HUES6 (cell line): ENCODE measurements at regions not wholly inside any gene's neighbourhood (a gene's known extent, or its start where the extent isn't known, plus 50 kb on each side); places are given as distances from the start of the nearest gene placed in this dataset.

ENCODE experiments used
- H3K27ac ChIP-seq: 2 replicates; pipeline ENCODE4 v1.7.0; 2013; ENCODE audit warnings: low read depth, mild to moderate bottlenecking, low read length, inconsistent platforms
- H3K27me3 ChIP-seq: 2 replicates; pipeline ENCODE4 v1.6.1; 2013; ENCODE audit warnings: low read length; ENCODE audit not compliant: control insufficient read depth, insufficient read depth
- H3K36me3 ChIP-seq: 2 replicates; pipeline ENCODE4 v1.6.1; 2013; ENCODE audit warnings: low read length; ENCODE audit not compliant: control insufficient read depth, insufficient read depth
- H3K4me1 ChIP-seq: 2 replicates; pipeline ENCODE4 v1.6.1; 2013; ENCODE audit warnings: low read length; ENCODE audit not compliant: control insufficient read depth, insufficient read depth
- H3K4me3 ChIP-seq: 2 replicates; pipeline ENCODE4 v1.5.1; 2013; ENCODE audit warnings: low read depth, low read length
- H3K9ac ChIP-seq: one replicate; pipeline ENCODE4 v1.6.1; 2013; ENCODE audit warnings: mild to moderate bottlenecking, low read length
- H3K9me3 ChIP-seq: 2 replicates; pipeline ENCODE4 v1.6.1; 2013; ENCODE audit warnings: low read depth, low read length; ENCODE audit not compliant: control insufficient read depth, insufficient read depth

DNA sequence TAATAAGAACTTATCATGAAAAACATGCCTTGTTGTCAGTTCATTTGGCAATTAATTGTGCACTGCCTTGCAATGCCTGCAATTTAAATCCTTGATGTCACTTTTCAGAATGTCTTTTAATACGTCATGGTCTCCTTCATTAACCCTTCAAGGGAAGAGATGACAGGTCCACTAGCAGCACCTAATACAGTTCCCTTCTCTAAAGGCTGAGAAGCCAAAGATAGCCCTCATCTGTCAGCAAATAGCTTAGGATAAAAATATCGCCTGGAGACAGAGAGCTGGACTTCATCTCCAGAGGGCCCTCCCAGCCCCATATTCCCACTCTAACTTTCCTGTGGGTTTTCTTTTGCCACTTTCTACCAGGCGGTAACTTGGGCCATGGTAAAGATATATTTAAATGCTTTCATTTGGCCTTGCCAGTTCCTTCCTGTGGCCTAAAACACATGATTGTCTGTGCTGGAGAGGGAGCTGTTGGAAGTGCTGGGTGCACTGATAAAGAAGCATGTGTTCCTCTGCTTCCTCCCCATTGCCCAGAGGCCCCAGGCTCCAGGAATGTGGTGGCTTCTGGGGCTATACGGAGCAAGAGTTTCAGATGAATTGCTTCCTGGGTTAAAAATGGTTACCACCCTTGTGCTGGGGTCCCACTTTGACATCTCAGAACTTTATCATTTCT is 76.3 kb upstream of the UMPS start:
- H3K4me1 ChIP-seq: no peaks in the 10 kb centered on the region
- H3K9ac ChIP-seq: no peak overlapping the region
- no peaks in the 10 kb centered on the region for H3K27me3 ChIP-seq
- H3K27ac ChIP-seq: no peak overlapping the region
- no peaks in the 10 kb centered on the region for H3K9me3 ChIP-seq
- no peak overlapping the region for H3K4me3 ChIP-seq
- H3K36me3 ChIP-seq: no peaks in the 10 kb centered on the region

DNA sequence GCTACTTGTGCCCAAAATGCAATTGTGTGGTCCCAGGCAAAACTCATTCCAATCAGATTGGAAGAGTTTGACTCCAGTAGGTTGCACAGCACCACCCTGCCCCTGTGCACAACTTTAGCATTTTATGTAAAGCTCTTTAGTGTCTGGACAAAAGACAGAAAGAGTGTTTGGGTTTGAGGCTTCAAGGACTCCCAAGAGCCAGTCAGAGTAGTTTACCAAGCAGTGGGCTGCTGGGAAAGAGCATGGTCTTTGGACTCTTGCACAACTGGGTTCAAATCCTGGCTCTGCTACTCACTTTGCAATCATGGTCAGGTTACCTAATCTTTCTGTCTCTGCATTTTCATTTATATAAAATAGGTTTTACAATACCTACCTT is 75.8 kb upstream of the UMPS start:
- Histone ChIP-seq H3K9ac (no peak overlapping the region), H3K27ac (no peak overlapping the region), H3K36me3 (no peaks in the 10 kb centered on the region), H3K4me1 (no peaks in the 10 kb centered on the region), H3K27me3 (no peaks in the 10 kb centered on the region), H3K4me3 (no peak overlapping the region), H3K9me3 (no peaks in the 10 kb centered on the region)

- H3K27ac ChIP-seq: no peak overlapping the region
- no peak overlapping the region for H3K4me3 ChIP-seq
- no peaks in the 10 kb centered on the region for H3K9me3 ChIP-seq
- no peaks in the 10 kb centered on the region for H3K4me1 ChIP-seq
- no peaks in the 10 kb centered on the region for H3K36me3 ChIP-seq
- no peaks in the 10 kb centered on the region for H3K27me3 ChIP-seq
- H3K9ac ChIP-seq: no peak overlapping the region
Measured at GRCh38 chr3:124656531-124656930, 73.7 kb upstream of the UMPS start.

DNA sequence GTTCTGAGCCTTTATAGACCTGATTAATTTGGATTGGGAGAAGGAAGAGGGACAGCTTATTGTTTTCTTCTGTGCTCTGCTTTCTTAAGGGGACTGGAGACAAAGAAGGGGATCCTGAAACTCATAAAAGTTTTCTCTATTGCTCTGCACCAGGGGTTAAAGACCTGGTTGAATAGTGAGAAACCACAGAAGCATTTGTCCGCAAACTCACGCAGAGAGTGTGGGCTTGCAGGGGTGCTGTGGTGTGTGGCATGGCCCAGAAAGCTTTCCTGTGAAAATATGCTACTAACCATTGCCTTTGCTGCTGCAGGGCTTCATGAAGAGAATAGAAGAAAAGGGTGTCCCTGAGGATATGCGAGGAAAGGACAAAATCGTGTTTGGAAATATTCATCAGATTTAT is 73.1 kb upstream of the UMPS start:
- Histone ChIP-seq H3K27me3 (no peaks in the 10 kb centered on the region), H3K27ac (no peak overlapping the region), H3K4me3 (no peak overlapping the region), H3K36me3 (no peaks in the 10 kb centered on the region), H3K9ac (no peak overlapping the region), H3K4me1 (no peaks in the 10 kb centered on the region), H3K9me3 (no peaks in the 10 kb centered on the region)

DNA sequence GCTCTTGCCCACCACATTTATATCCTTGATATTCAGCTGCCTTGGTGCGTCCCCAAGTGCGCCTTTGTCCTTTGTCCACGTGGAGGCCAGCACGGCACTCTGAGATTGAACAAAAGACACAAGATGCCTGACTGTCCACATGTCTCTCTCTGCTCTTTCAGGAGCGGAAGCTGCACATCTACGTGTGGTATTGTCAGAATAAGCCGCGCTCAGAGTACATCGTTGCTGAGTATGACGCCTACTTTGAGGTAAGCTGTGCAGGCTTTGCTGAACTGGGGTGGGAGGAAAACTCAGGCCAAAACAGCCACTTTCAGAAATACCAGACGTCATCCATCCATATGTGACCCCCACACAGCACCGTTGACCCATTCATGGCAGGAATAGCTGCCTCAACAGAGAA is 72.0 kb upstream of the UMPS start:
- Histone ChIP-seq H3K27ac (no peak overlapping the region), H3K4me3 (no peak overlapping the region), H3K36me3 (no peaks in the 10 kb centered on the region), H3K9ac (no peak overlapping the region), H3K27me3 (no peaks in the 10 kb centered on the region), H3K9me3 (no peaks in the 10 kb centered on the region), H3K4me1 (no peaks in the 10 kb centered on the region)

- H3K27me3 ChIP-seq: no peaks in the 10 kb centered on the region
- H3K4me1 ChIP-seq: no peaks in the 10 kb centered on the region
- H3K27ac ChIP-seq: no peak overlapping the region
- no peak overlapping the region for H3K4me3 ChIP-seq
- H3K9me3 ChIP-seq: no peaks in the 10 kb centered on the region
- no peaks in the 10 kb centered on the region for H3K36me3 ChIP-seq
- H3K9ac ChIP-seq: no peak overlapping the region
Measured at GRCh38 chr3:124659175-124659574, 71.1 kb upstream of the UMPS start.

DNA sequence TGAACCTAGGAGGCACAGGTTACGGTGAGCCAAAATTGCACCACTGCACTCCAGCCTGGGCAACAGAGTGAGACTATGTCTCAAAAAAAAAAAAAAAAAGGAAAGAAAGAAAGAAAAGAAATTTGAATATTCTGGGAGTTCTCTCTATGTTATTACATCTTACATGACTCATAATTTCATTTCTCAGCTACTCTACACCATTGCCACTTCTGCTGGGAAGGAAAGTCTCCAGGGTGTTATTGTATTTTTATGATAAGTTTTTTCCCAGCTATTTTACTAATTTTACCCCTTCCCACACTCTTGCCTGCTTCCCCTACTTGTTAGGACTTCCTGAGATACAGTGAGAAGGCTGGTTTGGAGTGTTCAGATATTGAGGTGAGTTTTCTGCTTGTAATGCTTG is 69.7 kb upstream of the UMPS start:
- H3K4me3 ChIP-seq: no peak overlapping the region
- H3K9me3 ChIP-seq: no peaks in the 10 kb centered on the region
- no peak overlapping the region for H3K9ac ChIP-seq
- H3K36me3 ChIP-seq: no peaks in the 10 kb centered on the region
- no peaks in the 10 kb centered on the region for H3K4me1 ChIP-seq
- H3K27me3 ChIP-seq: no peaks in the 10 kb centered on the region
- no peak overlapping the region for H3K27ac ChIP-seq

DNA sequence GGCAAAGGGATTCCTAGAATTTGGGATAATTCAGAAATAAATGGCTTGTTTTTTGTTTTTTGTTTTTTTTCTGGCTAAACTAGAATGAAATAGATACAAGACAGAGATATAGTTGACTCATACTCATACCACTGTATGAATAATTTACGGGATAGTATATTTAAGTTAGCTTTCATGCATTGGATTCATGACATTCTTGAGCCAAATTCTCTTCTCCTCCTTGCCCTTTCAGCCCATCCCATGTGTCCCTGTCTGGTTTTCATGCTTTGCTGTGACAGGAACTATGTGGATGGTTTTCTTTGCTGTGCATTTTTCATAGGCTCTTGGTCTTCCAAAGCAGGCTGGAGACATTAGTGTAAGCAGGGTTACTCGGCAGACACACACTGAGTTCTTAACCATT is 66.6 kb upstream of the UMPS start:
- no peaks in the 10 kb centered on the region for H3K4me1 ChIP-seq
- no peak overlapping the region for H3K9ac ChIP-seq
- no peak overlapping the region for H3K27ac ChIP-seq
- no peaks in the 10 kb centered on the region for H3K9me3 ChIP-seq
- no peaks in the 10 kb centered on the region for H3K27me3 ChIP-seq
- H3K4me3 ChIP-seq: no peak overlapping the region
- no peaks in the 10 kb centered on the region for H3K36me3 ChIP-seq

GRCh38 chr3:124664804-124665203 is 65.4 kb upstream of the UMPS start:
- Histone ChIP-seq H3K9me3 (no peaks in the 10 kb centered on the region), H3K27me3 (no peaks in the 10 kb centered on the region), H3K36me3 (no peaks in the 10 kb centered on the region), H3K27ac (no peak overlapping the region), H3K9ac (no peak overlapping the region), H3K4me3 (no peak overlapping the region), H3K4me1 (no peaks in the 10 kb centered on the region)

GRCh38 chr3:124666067-124666466 is 64.2 kb upstream of the UMPS start:
- H3K9me3 ChIP-seq: no peaks in the 10 kb centered on the region
- H3K4me3 ChIP-seq: no peak overlapping the region
- H3K9ac ChIP-seq: no peak overlapping the region
- H3K36me3 ChIP-seq: no peaks in the 10 kb centered on the region
- H3K4me1 ChIP-seq: no peaks in the 10 kb centered on the region
- H3K27ac ChIP-seq: no peak overlapping the region
- H3K27me3 ChIP-seq: no peaks in the 10 kb centered on the region

DNA sequence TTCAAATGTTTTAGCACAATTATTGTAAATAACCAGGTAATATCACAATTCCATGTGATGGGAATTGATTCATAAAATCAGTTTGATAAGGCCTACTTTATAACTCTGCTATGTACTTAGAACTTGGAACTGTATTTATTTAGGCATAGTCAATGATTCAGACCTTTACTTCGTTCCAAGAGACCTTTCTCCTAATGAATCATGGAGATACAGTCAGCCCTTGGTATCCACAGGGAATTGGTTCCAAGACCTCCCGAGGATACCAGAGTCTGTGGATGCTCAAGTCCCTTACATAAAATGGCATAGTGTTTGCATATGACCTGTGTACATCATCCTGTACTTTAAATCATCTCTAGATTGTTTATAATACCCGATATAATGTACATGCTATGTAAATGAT is 60.8 kb upstream of the UMPS start:
- no peaks in the 10 kb centered on the region for H3K27me3 ChIP-seq
- H3K4me1 ChIP-seq: no peaks in the 10 kb centered on the region
- no peak overlapping the region for H3K27ac ChIP-seq
- no peak overlapping the region for H3K9ac ChIP-seq
- H3K36me3 ChIP-seq: no peaks in the 10 kb centered on the region
- H3K9me3 ChIP-seq: no peaks in the 10 kb centered on the region
- H3K4me3 ChIP-seq: no peak overlapping the region

DNA sequence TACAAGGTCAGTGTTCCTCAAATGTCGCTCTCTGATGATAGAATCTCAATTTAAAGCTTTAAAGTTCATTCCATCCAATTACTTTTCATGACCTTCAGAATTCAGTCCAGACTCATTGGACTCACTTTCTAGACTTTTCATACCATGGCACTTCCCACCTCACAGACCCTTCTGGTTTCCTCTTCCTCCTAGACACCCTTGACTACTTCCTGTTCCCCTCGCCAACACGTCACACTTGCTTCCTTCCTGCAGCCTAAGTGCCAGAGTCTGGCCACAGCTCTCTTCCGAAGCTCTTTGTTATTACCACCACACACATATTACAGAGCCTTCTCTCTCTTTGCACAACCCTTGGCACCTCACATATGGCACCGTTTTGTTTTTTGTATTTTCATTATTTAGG is 59.1 kb upstream of the UMPS start:
- Histone ChIP-seq H3K27ac (no peak overlapping the region), H3K9ac (no peak overlapping the region), H3K36me3 (no peaks in the 10 kb centered on the region), H3K4me1 (no peaks in the 10 kb centered on the region), H3K9me3 (no peaks in the 10 kb centered on the region), H3K4me3 (no peak overlapping the region), H3K27me3 (no peaks in the 10 kb centered on the region)
